ENCODE measurements at regions not wholly inside any gene's neighbourhood (a gene's known extent, or its start where the extent isn't known, plus 50 kb on each side); places are given as distances from the start of the nearest gene placed in this dataset.

DNA sequence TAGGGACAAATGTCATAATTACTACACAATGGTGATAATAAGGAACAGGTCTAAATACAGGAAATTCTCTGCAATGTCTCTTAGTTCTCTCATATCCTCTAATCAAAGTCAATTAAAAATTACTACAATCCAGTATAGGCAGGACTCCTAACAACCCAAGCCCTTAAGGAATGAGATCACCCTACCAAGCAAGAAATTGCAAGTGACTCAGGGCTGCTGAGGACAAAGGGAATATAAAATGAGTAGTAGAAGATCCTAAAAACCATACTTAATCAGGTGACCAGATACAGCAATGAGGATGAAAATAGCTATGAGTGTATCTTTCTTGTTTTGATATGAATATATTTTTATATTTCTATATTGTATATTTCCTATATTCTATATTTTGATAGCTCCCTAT, 250.0 kb upstream of the DCC start:
- TF ChIP-seq EZH2 (IDR thresholded peaks at IDR 0.05; ENCODE audit: borderline replicate concordance, low read depth, low read length, poor library complexity, severe bottlenecking) = no peak
- TF ChIP-seq, protein P1, sequence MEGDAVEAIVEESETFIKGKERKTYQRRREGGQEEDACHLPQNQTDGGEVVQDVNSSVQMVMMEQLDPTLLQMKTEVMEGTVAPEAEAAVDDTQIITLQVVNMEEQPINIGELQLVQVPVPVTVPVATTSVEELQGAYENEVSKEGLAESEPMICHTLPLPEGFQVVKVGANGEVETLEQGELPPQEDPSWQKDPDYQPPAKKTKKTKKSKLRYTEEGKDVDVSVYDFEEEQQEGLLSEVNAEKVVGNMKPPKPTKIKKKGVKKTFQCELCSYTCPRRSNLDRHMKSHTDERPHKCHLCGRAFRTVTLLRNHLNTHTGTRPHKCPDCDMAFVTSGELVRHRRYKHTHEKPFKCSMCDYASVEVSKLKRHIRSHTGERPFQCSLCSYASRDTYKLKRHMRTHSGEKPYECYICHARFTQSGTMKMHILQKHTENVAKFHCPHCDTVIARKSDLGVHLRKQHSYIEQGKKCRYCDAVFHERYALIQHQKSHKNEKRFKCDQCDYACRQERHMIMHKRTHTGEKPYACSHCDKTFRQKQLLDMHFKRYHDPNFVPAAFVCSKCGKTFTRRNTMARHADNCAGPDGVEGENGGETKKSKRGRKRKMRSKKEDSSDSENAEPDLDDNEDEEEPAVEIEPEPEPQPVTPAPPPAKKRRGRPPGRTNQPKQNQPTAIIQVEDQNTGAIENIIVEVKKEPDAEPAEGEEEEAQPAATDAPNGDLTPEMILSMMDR (conservative IDR thresholded peaks at IDR 0.05; ENCODE audit: low read depth, low read length) = no peak

Measured in A673 (cell line).